ENCODE measurements at regions not wholly inside any gene's neighbourhood (a gene's known extent, or its start where the extent isn't known, plus 50 kb on each side); places are given as distances from the start of the nearest gene placed in this dataset.

- ChIA-PET CTCF (no interaction called here), POLR2A (no interaction called here)
- no peaks in the 10 kb centered on the region for H4K20me1 ChIP-seq (replicated peaks; ENCODE audit: control insufficient read depth, extremely low read depth, insufficient read depth, low read length)
- DNase-seq (ENCODE audit: low read depth, low spot score) (no peak), FAIRE-seq (no peak)
- H3K27me3 ChIP-seq (ENCODE audit: control insufficient read depth in 2 of 2, insufficient read depth in 2 of 2, low read length in 2 of 2) = no peaks in the 10 kb centered on the region
- no peak overlapping the region for H3K27ac ChIP-seq (ENCODE audit: insufficient read depth, low read depth, low read length)
- no peaks in the 10 kb centered on the region for H3K9me3 ChIP-seq (replicated peaks; ENCODE audit: control insufficient read depth, insufficient read depth, low read length)
- no peaks in the 10 kb centered on the region for H3K36me3 ChIP-seq (ENCODE audit: control insufficient read depth in 2 of 2, extremely low read depth in 1 of 2, insufficient read depth in 2 of 2, low read length in 2 of 2)
- TF ChIP-seq MYC (IDR thresholded peaks at IDR 0.05; ENCODE audit: low read depth, low read length) = no peak
- no peak for TF ChIP-seq CTCF (IDR thresholded peaks at IDR 0.05; ENCODE audit: extremely low read depth in 1 of 2, insufficient read depth in 1 of 2, low read depth in 1 of 2, low read length in 2 of 2)
- no peak for TF ChIP-seq JUN (IDR thresholded peaks at IDR 0.05; ENCODE audit: borderline replicate concordance, insufficient read depth, insufficient read length, low read depth)
- TF ChIP-seq EZH2 (IDR thresholded peaks at IDR 0.05; ENCODE audit: borderline replicate concordance, low read depth, low read length, severe bottlenecking) = no peak
- no peak for TF ChIP-seq POLR2A (IDR thresholded peaks at IDR 0.05; ENCODE audit: low read depth, low read length)
- no peak for TF ChIP-seq FOS (IDR thresholded peaks at IDR 0.05; ENCODE audit: borderline replicate concordance, insufficient read depth, low read length)
- TF ChIP-seq GATA2 (IDR thresholded peaks at IDR 0.05; ENCODE audit: insufficient read depth, insufficient read length, low read depth, low read length) = no peak
- TF ChIP-seq, protein P1, sequence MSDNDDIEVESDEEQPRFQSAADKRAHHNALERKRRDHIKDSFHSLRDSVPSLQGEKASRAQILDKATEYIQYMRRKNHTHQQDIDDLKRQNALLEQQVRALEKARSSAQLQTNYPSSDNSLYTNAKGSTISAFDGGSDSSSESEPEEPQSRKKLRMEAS (IDR thresholded peaks at IDR 0.05; ENCODE audit: insufficient read depth, insufficient read length) = no peak
- no peak for TF ChIP-seq POLR2AphosphoS5 (IDR thresholded peaks at IDR 0.05; ENCODE audit: insufficient read depth, low read depth, low read length)
- no peaks in the 10 kb centered on the region for H3K79me2 ChIP-seq (ENCODE audit: control insufficient read depth, insufficient read depth, low read length)
- no peak overlapping the region for H3K4me3 ChIP-seq (replicated peaks in 1 of 3; ENCODE audit: insufficient read depth in 1 of 3, low read depth in 1 of 3, low read length in 3 of 3)
- H3K4me2 ChIP-seq (ENCODE audit: insufficient read depth, low read length) = no peak overlapping the region
- H3K9me1 ChIP-seq (replicated peaks; ENCODE audit: control insufficient read depth, extremely low read depth, insufficient read depth, low read length) = no peaks in the 10 kb centered on the region
- intact Hi-C loops (cut with micrococcal nuclease) = no loop called here
- no TSS peak for BruUV-seq (replicated peaks)
- no peaks in the 10 kb centered on the region for H3K4me1 ChIP-seq (ENCODE audit: control insufficient read depth, extremely low read depth, insufficient read depth, low read length)
- no peak overlapping the region for H2AFZ ChIP-seq (ENCODE audit: low read depth, low read length)
- dilution Hi-C loops (cut with MboI; ENCODE audit: extremely low pct_ligation_motif_present, low sequenced_read_pairs) = no loop called here
- H3K9ac ChIP-seq (replicated peaks; ENCODE audit: extremely low read depth, insufficient read depth, low read length) = no peak overlapping the region
Measured at GRCh38 chr13:52929846-52930245, 81.4 kb upstream of the PCDH8 start.

All from endothelial cell of umbilical vein (primary cell).